Skeletal muscle tissue (tissue), 3 donors: ENCODE measurements at regions not wholly inside any gene's neighbourhood (a gene's known extent, or its start where the extent isn't known, plus 50 kb on each side); places are given as distances from the start of the nearest gene placed in this dataset.

Source experiments
- H3K27ac ChIP-seq: one replicate; pipeline ENCODE4 v1.7.0; 2013; ENCODE audit warnings: mild to moderate bottlenecking, low read depth, low read length, inconsistent platforms
- H3K27me3 ChIP-seq, 3 donors: one replicate each; pipeline ENCODE4 v1.7.0; 2013; ENCODE audit warnings: low read length in 3 of 3; ENCODE audit not compliant: control insufficient read depth in 3 of 3, insufficient read depth in 3 of 3
- H3K36me3 ChIP-seq, 3 donors: one replicate each; pipeline ENCODE4 v1.7.0; 2013; ENCODE audit warnings: low read length in 3 of 3; ENCODE audit not compliant: control insufficient read depth in 3 of 3, insufficient read depth in 3 of 3
- H3K4me1 ChIP-seq, 3 donors: one replicate each; pipeline ENCODE4 v1.7.0; 2013; ENCODE audit warnings: low read length in 3 of 3, mild to moderate bottlenecking in 3 of 3; ENCODE audit not compliant: control insufficient read depth in 3 of 3, insufficient read depth in 3 of 3
- H3K4me3 ChIP-seq, 3 donors: one replicate each; pipeline ENCODE4 v1.7.0; 2013; ENCODE audit warnings: low read length in 3 of 3
- H3K9ac ChIP-seq, 3 donors: one replicate each; pipeline ENCODE4 v1.7.0; 2013; ENCODE audit warnings: low read length in 3 of 3, mild to moderate bottlenecking in 3 of 3, moderate library complexity in 2 of 3, low read depth in 1 of 3
- H3K9me3 ChIP-seq, 3 donors: one replicate each; pipeline ENCODE4 v1.7.0; 2013; ENCODE audit warnings: low read length in 3 of 3; ENCODE audit not compliant: control insufficient read depth in 3 of 3
- donor health status: Osteomylitis.

DNA sequence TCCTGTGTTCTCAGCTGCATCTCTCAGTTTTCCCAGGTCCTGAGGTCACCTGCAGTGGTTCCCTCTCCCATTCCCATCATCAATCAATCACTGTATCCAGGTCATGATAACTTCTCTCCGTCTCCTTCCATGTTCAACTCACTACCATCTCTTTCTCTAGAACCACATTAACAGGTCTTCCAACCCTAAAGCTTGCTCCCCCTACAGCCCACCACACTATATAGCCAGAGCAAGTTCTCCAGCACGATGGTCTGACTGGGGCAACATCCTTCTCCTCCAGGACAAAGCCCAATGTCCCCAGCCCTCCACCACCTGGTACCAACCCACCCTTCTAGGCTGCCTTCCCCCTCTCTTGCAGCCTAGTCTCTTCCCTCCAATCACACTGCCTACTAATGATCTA is 241.6 kb downstream of the CDK5RAP2 start:
- Histone ChIP-seq H3K27ac (no peak overlapping the region), H3K4me3 (no peak overlapping the region), H3K9ac (no peak overlapping the region), H3K9me3 (no peaks in the 10 kb centered on the region), H3K27me3 (no peaks in the 10 kb centered on the region), H3K4me1 (peaks cover 0 to 4% (median 0%) of the 10 kb centered on the region in 3 donors), H3K36me3 (no peaks in the 10 kb centered on the region)

- H3K27ac ChIP-seq: no peak overlapping the region
- H3K27me3 ChIP-seq: peaks cover 0 to 2% (median 0%) of the 10 kb centered on the region in 3 donors
- no peak overlapping the region for H3K9ac ChIP-seq
- peaks cover 0 to 4% (median 0%) of the 10 kb centered on the region in 3 donors for H3K4me1 ChIP-seq
- no peaks in the 10 kb centered on the region for H3K36me3 ChIP-seq
- H3K4me3 ChIP-seq: no peak overlapping the region
- H3K9me3 ChIP-seq: no peaks in the 10 kb centered on the region
Measured at GRCh38 chr9:120337131-120337530, 242.8 kb downstream of the CDK5RAP2 start.

- Histone ChIP-seq H3K27ac (no peak overlapping the region), H3K4me1 (peaks cover 0 to 4% (median 0%) of the 10 kb centered on the region in 3 donors), H3K4me3 (no peak overlapping the region), H3K9ac (no peak overlapping the region), H3K9me3 (no peaks in the 10 kb centered on the region), H3K27me3 (peaks cover 0 to 2% (median 0%) of the 10 kb centered on the region in 3 donors), H3K36me3 (no peaks in the 10 kb centered on the region)
Measured at GRCh38 chr9:120336753-120337090, 243.2 kb downstream of the CDK5RAP2 start.

DNA sequence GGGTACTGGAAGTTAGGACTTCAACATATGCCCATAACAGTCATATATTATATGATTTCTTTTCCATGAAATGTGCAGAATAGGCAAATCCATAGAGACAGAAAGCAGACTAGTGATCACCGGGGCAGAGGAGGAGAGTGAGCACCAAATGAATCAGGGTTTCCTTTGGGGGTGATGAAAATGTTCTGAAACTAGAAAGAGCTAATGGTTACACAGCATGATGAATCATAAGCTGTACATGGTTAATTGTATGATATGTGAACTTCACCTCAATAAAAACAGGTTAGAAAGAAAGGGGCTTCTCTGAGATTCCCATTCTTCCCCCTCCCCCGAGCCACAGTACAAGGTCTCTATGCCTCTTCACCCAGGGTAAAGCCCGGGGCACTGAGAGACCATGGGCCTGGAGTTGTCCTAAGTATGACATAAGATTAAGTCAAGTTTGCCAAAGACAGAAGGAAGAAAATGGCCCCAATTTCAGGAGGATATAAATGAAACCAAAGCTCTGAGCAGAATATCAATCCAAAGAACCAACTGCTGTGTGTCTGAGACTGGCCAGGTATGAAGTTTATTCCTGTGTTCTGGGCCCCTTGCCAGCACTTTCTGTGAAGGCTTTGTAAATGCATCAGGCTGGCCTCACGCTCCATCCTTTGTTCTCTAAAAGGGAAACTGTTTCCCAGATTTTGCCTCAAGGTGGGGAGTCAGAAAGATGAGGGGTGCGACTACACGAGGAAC is 243.8 kb downstream of the CDK5RAP2 start:
- H3K27me3 ChIP-seq: peaks cover 0 to 2% (median 0%) of the 10 kb centered on the region in 3 donors
- peaks cover 0 to 4% (median 0%) of the 10 kb centered on the region in 3 donors for H3K4me1 ChIP-seq
- no peak overlapping the region for H3K27ac ChIP-seq
- no peaks in the 10 kb centered on the region for H3K9me3 ChIP-seq
- no peak overlapping the region for H3K4me3 ChIP-seq
- no peak overlapping the region for H3K9ac ChIP-seq
- H3K36me3 ChIP-seq: no peaks in the 10 kb centered on the region

GRCh38 chr9:120331913-120332312 is 248.1 kb downstream of the CDK5RAP2 start:
- H3K4me3 ChIP-seq: no peak overlapping the region
- H3K36me3 ChIP-seq: no peaks in the 10 kb centered on the region
- H3K27me3 ChIP-seq: peaks cover 0 to 2% (median 0%) of the 10 kb centered on the region in 3 donors
- peaks cover 0 to 3% (median 0%) of the 10 kb centered on the region in 3 donors for H3K9me3 ChIP-seq
- H3K9ac ChIP-seq: no peak overlapping the region
- peaks cover 0 to 4% (median 0%) of the 10 kb centered on the region in 3 donors for H3K4me1 ChIP-seq
- no peak overlapping the region for H3K27ac ChIP-seq

DNA sequence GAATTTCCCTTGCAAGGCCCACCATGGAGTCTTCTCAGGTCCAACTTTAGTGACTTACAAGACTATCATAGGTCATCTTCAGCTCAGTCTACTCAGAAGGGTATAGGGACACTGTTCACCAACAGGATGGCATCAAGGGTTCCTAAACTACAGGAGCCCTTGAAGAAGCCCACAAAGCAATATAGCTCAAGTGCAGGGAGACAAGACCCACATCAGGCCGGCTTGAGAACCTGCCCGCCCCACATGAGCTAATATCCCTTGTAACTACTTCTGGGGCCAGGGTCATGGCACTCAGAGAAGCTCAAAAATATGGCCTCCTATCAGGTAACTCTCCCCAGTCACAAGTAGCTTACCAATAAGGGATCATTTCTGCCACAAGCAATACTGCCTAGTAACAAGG is 249.9 kb downstream of the CDK5RAP2 start:
- H3K36me3 ChIP-seq: no peaks in the 10 kb centered on the region
- H3K27me3 ChIP-seq: peaks cover 0 to 2% (median 0%) of the 10 kb centered on the region in 3 donors
- H3K27ac ChIP-seq: no peak overlapping the region
- H3K4me1 ChIP-seq: peaks cover 0 to 4% (median 0%) of the 10 kb centered on the region in 3 donors
- H3K4me3 ChIP-seq: no peak overlapping the region
- H3K9ac ChIP-seq: no peak overlapping the region
- peaks cover 0 to 3% (median 0%) of the 10 kb centered on the region in 3 donors for H3K9me3 ChIP-seq

GRCh38 chr9:120327322-120327721 is 252.6 kb downstream of the CDK5RAP2 start:
- Histone ChIP-seq H3K9me3 (peaks cover 0 to 3% (median 0%) of the 10 kb centered on the region in 3 donors), H3K27me3 (no peaks in the 10 kb centered on the region), H3K27ac (no peak overlapping the region), H3K4me1 (no peaks in the 10 kb centered on the region), H3K9ac (no peak overlapping the region), H3K36me3 (no peaks in the 10 kb centered on the region), H3K4me3 (no peak overlapping the region)

- Histone ChIP-seq H3K4me1 (peaks cover 0 to 5% (median 3%) of the 10 kb centered on the region in 3 donors), H3K36me3 (no peaks in the 10 kb centered on the region)
Measured at GRCh38 chr9:120326049-120326693, 253.8 kb downstream of the CDK5RAP2 start.

DNA sequence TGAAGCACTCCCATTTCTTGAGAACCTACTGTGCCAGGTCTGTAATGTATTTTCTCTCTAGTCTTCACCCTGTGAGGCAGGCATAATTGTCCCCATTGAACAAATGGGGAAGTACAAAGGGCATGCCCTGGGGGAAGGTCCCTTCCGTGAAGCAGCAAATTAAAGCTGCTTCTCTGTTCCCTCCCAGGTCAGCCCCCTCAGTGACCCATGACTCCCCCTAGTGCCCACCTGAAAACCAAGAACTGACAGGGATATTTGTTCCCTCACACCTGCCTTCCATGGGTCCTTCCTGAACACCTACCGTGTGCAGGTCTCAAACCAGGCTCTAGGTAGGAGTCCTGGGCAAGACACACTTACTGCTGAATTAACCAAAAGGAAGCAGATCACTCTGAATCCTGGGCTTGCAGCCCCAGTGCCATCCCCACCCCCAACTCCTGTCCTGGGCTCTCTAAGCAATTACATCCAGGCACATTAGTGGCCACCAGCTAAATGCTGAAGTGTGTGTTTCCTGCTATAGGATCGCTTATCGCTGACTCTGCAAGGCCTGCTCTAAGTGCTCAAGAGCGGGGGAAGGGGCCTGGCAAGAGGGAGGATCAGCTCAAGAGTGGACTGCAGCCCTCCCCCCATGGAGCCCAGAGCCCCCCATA is 254.8 kb downstream of the CDK5RAP2 start:
- H3K4me1 ChIP-seq: peaks cover 0 to 5% (median 4%) of the 10 kb centered on the region in 3 donors
- no peaks in the 10 kb centered on the region for H3K36me3 ChIP-seq
- no peak overlapping the region for H3K4me3 ChIP-seq
- H3K9me3 ChIP-seq: no peaks in the 10 kb centered on the region
- no peaks in the 10 kb centered on the region for H3K27me3 ChIP-seq
- no peak overlapping the region for H3K27ac ChIP-seq
- no peak overlapping the region for H3K9ac ChIP-seq

More at GRCh38 chr9:120326049-120326693, 253.8 kb downstream of the CDK5RAP2 start:
- H3K9ac ChIP-seq: no peak overlapping the region
- peaks cover 0 to 3% (median 0%) of the 10 kb centered on the region in 3 donors for H3K9me3 ChIP-seq
- H3K4me3 ChIP-seq: no peak overlapping the region
- H3K27me3 ChIP-seq: no peaks in the 10 kb centered on the region
- H3K27ac ChIP-seq: no peak overlapping the region

DNA sequence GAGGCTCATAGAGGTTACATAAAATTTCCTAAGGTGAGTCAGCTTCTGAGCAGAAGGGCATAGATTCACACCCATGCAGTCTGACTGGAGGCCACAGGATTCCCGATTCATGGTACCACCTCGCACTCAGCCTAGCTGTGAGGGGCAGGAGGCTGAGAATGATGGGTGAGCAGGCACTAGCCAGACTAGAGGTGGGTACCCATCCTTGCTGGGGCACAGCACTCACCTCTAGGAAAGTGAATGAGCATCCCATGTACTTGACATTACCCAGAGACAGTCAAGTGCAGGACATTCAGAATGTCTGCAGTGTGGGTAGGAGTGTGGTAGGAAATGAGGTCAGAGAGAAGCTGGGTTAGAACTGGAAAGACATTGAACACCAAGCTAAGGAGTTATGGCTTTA is 255.5 kb downstream of the CDK5RAP2 start:
- Histone ChIP-seq H3K27ac (no peak overlapping the region), H3K9me3 (no peaks in the 10 kb centered on the region), H3K36me3 (no peaks in the 10 kb centered on the region), H3K4me1 (peaks cover 0 to 5% (median 4%) of the 10 kb centered on the region in 3 donors), H3K4me3 (no peak overlapping the region), H3K9ac (no peak overlapping the region), H3K27me3 (no peaks in the 10 kb centered on the region)
